VCaP (cell line): ENCODE measurements at regions not wholly inside any gene's neighbourhood (a gene's known extent, or its start where the extent isn't known, plus 50 kb on each side); places are given as distances from the start of the nearest gene placed in this dataset.

Experiments
- H3K27ac ChIP-seq: fragments of 450-650 bp; 2 replicates; pipeline ENCODE4 v1.5.1; 2017
- CTCF ChIP-seq: fragments of 450-650 bp; conservative IDR thresholded peaks from 2 replicates; pipeline ENCODE4 v1.5.1; 2017; ENCODE audit warnings: mild to moderate bottlenecking, moderate library complexity

GRCh38 chr4:13117185-13117584, 367.0 kb downstream of the RAB28 start:
- TF ChIP-seq CTCF, result no peak
- no peak overlapping the region for H3K27ac ChIP-seq

GRCh38 chr4:13112030-13112429, 372.1 kb downstream of the RAB28 start:
- H3K27ac ChIP-seq, result no peak overlapping the region
- TF ChIP-seq CTCF, result no peak

- no peak overlapping the region for H3K27ac ChIP-seq
- TF ChIP-seq CTCF, result no peak
Measured at GRCh38 chr4:13109536-13109935, 374.6 kb downstream of the RAB28 start.

DNA sequence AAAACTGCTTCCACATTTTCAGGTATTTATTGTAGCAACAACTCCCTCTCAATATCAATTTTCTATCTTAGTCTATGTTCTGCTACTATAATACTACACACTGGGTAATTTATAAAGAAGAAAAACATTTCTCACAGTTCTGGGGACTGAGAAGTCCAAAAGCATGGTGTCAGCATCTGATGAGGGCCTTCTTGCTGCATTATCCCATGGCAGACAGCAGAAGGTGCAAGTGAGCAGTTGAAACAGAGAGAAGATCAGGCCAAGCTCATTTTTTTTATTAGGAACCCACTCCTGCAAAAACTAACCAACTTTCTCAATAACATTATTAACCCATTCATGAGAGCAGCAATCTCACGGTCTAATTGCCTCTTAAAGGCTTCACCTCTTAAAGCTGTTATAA, 376.0 kb downstream of the RAB28 start:
- no peak for TF ChIP-seq CTCF
- H3K27ac ChIP-seq, result no peak overlapping the region

DNA sequence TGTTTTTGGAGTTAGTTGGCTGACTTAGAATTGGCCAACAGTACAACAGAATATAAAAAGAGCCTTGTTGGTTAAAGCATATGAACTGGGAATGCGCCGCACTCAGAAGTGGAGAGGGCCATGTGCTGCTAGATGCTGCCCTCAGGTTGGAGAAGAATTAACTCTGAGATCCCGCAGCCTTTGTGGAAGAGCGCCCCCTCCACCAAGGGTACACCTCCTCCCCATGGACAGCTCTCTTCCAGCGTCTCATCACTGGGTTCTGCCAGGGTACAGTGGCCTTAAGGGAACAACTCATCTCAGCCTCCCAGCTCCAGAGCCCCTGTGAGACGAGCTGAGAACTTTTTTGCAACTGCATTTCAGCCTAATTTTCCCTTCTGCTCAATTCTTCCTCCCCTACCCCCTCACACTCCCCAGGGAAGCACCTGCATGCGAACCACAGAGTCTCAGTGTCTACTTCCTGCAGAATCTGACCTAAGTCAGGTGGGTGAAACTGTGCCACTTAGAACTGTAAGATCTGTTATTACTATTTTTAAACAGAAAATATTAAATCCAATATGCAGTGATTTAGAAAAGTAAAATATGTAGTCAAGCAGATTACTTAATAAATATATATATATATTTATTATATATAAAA, 380.6 kb downstream of the RAB28 start:
- no peak for TF ChIP-seq CTCF

GRCh38 chr4:13102092-13102742, 381.9 kb downstream of the RAB28 start:
- no peak for TF ChIP-seq CTCF
- H3K27ac ChIP-seq, result no peak overlapping the region

More for the DNA sequence above, 380.6 kb downstream of the RAB28 start:
- H3K27ac ChIP-seq, result no peak overlapping the region

GRCh38 chr4:13097971-13098370, 386.2 kb downstream of the RAB28 start:
- no peak overlapping the region for H3K27ac ChIP-seq
- no peak for TF ChIP-seq CTCF
